C4-2B (cell line): ENCODE measurements at regions not wholly inside any gene's neighbourhood (a gene's known extent, or its start where the extent isn't known, plus 50 kb on each side); places are given as distances from the start of the nearest gene placed in this dataset.
"Not testable (repeated sequence)": the region's sequence is repeated elsewhere in the genome, so short reads cannot be mapped to it uniquely, and the experiment has no call there.

Source experiments
- H3K27ac ChIP-seq: fragments of 450-650 bp; 2 replicates; pipeline ENCODE4 v1.5.1; 2017
- CTCF ChIP-seq: fragments of 450-650 bp; conservative IDR thresholded peaks from 2 replicates; pipeline ENCODE4 v1.5.1; 2017; ENCODE audit warnings: mild to moderate bottlenecking
- ZFX ChIP-seq: fragments of 450-650 bp; IDR thresholded peaks from 2 replicates; pipeline ENCODE4 v1.6.1; 2017

DNA sequence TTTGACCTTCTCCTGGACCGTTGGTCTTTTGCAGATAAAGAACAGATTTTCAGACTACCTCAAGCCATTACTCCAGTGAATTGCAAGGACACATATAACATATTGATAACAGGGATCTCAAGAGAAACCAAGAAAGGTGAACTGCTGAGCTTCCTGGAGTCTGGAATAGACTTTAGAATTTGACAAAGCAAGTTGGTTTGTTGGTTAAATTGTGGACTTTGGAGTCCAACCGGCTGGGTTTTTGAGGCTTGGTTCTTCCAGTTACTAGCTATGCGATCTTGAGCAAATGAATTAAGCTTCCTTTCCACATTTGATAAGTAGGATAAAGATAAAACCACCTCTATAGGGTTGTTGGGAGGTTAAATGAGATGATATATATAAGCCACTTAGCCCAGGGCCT lies 233.1 kb downstream of the SHQ1 start:
- H3K27ac ChIP-seq: no peak overlapping the region
- TF ChIP-seq ZFX: no peak
- no peak for TF ChIP-seq CTCF

DNA sequence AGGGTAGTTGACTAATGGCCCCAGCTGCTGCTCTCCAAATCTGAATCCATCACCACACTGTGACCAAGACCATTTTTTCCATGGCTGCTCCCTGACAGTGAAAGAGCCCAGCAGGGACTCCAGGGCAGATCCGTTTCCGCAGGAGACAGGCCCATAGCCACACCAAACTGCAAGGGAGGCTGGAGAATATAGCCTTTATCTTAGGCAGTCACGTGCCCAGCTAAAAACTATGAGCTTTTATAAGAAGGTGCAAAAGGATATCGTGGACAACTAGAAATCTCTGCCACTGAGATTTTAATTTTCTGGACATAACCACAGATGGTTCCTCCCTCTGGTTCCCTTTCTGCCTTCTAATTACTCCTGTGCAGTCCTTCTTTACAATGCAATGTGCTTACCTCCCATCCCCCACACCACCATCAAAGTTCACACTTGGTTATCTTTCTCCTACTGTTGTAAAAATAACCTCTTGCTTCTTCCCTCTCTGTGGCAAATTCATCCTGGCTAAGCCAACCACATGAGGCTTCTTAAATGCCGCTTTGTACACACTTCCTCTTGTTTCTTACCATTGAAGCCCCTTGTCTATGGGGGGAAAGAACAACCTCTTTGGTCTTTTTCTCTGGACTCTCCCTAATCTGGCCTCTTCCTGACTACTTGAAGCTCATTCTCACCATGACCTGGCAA lies 233.7 kb downstream of the SHQ1 start:
- TF ChIP-seq CTCF (no peak), ZFX (no peak)

DNA sequence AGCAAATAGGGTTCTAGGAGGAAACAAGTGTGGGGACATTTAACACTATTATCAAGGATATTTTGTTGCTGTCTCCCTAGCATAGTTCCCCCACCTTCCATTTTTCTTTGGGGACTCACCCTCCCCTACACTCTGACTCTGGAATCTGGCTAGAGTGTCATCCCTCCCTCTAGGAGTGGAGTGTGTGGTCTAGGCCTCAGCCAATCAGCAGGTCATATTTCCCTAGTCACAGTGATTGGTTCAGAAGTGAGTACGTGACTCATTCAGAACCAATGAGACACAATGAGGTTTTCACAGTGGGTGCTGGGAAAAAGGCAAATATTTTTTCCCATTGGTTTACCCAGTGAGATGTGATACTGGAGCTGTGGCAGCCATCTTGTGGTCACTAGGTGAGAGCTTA lies 234.4 kb downstream of the SHQ1 start:
- H3K27ac ChIP-seq: no peak overlapping the region
- TF ChIP-seq CTCF: no peak
- TF ChIP-seq ZFX: no peak

More for the DNA sequence above, 233.7 kb downstream of the SHQ1 start:
- H3K27ac ChIP-seq: no peak overlapping the region

GRCh38 chr3:72609114-72609513 lies 239.1 kb downstream of the SHQ1 start:
- not testable (repeated sequence) for H3K27ac ChIP-seq

DNA sequence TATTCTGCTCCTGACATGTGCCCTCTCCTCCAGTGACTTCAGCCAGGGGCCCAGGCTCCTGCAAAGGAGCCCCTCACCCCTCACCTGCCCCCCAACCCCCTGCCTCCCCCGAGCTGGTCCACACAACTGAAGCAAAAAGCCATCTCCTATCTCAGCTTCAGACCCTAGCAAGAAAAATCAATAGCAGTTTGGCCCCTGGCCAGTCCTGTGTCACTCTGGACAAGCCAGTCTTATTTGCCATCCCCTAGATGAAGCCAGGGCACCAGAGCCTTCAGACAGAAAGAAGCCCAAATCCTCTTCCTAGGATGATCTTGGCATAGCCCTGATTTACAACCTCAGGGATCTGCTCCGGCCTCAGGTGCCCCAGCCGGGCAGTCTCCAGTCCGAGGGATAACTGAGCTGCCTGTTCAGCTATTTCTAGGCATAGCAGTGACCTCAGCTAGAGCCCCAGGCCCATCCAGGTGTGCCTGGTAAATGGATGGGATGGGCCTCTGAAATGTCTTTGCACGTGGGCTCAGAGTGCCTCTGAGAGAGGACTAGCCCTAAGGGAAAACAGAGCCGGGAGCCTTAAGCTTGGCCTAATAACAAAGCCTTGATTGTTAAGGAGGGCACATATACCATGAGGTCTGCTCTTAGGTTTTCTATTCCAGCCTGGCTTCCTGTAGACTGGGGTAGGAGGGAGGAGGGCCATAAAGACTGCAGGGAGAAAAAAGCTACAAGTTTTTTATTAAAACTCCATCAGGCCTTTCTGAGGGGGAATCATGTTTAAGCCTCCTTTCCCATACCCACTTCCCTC lies 242.0 kb downstream of the SHQ1 start:
- H3K27ac ChIP-seq: no peak overlapping the region
- TF ChIP-seq CTCF (no peak), ZFX (no peak)

- no peak overlapping the region for H3K27ac ChIP-seq
- no peak for TF ChIP-seq ZFX
- no peak for TF ChIP-seq CTCF
Measured at GRCh38 chr3:72604328-72604727, 243.9 kb downstream of the SHQ1 start.

DNA sequence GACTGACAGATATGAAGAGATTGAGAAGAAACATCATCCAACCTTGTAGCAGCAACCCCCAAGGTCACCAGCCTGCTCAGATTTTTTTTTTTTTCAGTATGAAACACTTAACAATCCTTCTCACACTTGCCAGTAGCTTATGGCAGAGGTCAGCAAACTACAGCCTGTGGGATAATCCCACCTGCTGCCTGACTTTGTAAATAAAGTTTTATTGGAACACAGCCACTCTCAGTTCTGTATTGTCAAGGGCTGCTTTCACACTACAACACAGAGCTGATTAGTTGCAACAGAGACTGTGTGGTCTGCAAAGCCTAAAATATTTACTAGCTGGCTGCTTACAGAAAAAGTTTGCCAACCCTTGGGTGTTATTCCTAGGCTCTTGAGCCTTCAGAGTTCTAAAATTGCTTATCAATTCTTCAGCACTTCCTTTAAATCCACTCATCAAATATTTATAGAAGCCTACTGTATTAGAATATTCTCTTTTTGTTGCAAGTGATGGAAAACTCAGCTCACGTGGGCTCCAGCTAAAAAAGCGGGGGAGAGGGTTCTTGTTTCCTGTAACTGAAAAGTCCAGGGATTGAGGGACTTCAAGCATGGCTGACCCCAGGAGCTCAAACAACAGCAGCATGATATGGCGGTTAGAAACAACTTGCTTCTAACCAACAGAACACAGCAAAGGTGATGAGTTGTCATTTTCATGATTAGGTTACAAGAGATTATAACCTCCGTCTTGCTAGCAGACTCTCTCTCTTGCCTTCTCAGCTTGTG lies 246.1 kb downstream of the SHQ1 start:
- H3K27ac ChIP-seq: no peak overlapping the region
- TF ChIP-seq ZFX (no peak), CTCF (no peak)
